IgD-negative memory B cell (primary cell): ENCODE measurements at regions not wholly inside any gene's neighbourhood (a gene's known extent, or its start where the extent isn't known, plus 50 kb on each side); places are given as distances from the start of the nearest gene placed in this dataset.
A peak's percentile ranks its signal among the peaks of the same experiment; 100 is the strongest.

ENCODE experiments used
- H3K27ac Mint-ChIP-seq, 3 donors: one replicate each; pipeline ENCODE4 v1.8.0; 2020 to 2022; ENCODE audit warnings: mild to moderate bottlenecking in 3 of 3, mixed read lengths in 3 of 3, moderate library complexity in 1 of 3
- H3K27me3 Mint-ChIP-seq: one replicate; pipeline ENCODE4 v1.8.0; 2021; ENCODE audit warnings: mixed read lengths
- H3K36me3 Mint-ChIP-seq: one replicate; pipeline ENCODE4 v1.8.0; 2020; ENCODE audit warnings: mild to moderate bottlenecking, mixed read lengths
- H3K4me1 Mint-ChIP-seq, 3 donors: one replicate each; pipeline ENCODE4 v1.8.0; 2020 to 2022; ENCODE audit warnings: mixed read lengths in 3 of 3, mild to moderate bottlenecking in 1 of 3
- H3K4me3 Mint-ChIP-seq, 4 donors: one replicate each; pipeline ENCODE4 v1.8.0; 2020 to 2022; ENCODE audit warnings: mild to moderate bottlenecking in 4 of 4, mixed read lengths in 4 of 4, moderate library complexity in 3 of 4
- H3K9me3 Mint-ChIP-seq, 3 donors: one replicate each; pipeline ENCODE4 v1.8.0; 2020 to 2021; ENCODE audit warnings: mixed read lengths in 3 of 3, mild to moderate bottlenecking in 1 of 3

- no peaks in the 10 kb centered on the region for H3K4me1 Mint-ChIP-seq
- peaks cover 7% of the 10 kb centered on the region for H3K27me3 Mint-ChIP-seq
- peaks cover 0 to 2% (median 0%) of the 10 kb centered on the region in 3 donors for H3K9me3 Mint-ChIP-seq
- H3K36me3 Mint-ChIP-seq = no peaks in the 10 kb centered on the region
- H3K4me3 Mint-ChIP-seq = no peak overlapping the region
- H3K27ac Mint-ChIP-seq = no peak overlapping the region
Measured at GRCh38 chr6:1239805-1240204, 72.1 kb upstream of the FOXQ1 start.

- Mint-ChIP-seq H3K36me3 (no peaks in the 10 kb centered on the region), H3K4me3 (no peak overlapping the region), H3K9me3 (peaks cover 0 to 6% (median 0%) of the 10 kb centered on the region in 3 donors), H3K27me3 (peaks cover 5% of the 10 kb centered on the region), H3K4me1 (no peaks in the 10 kb centered on the region), H3K27ac (peak overlapping the region in 1 of 3 donors; percentile 65)
Measured at GRCh38 chr6:1238040-1238439, 73.9 kb upstream of the FOXQ1 start.

GRCh38 chr6:1237636-1238035 lies 74.3 kb upstream of the FOXQ1 start:
- Mint-ChIP-seq H3K4me1 (no peaks in the 10 kb centered on the region), H3K27ac (no peak overlapping the region), H3K27me3 (peaks cover 5% of the 10 kb centered on the region), H3K9me3 (peaks cover 0 to 6% (median 0%) of the 10 kb centered on the region in 3 donors), H3K4me3 (no peak overlapping the region), H3K36me3 (no peaks in the 10 kb centered on the region)

- Mint-ChIP-seq H3K27me3 (peaks cover 2% of the 10 kb centered on the region), H3K27ac (no peak overlapping the region), H3K4me3 (no peak overlapping the region), H3K9me3 (peaks cover 0 to 6% (median 0%) of the 10 kb centered on the region in 3 donors), H3K36me3 (no peaks in the 10 kb centered on the region), H3K4me1 (no peaks in the 10 kb centered on the region)
Measured at GRCh38 chr6:1235825-1236224, 76.1 kb upstream of the FOXQ1 start.

GRCh38 chr6:1233924-1234323 lies 78.0 kb upstream of the FOXQ1 start:
- no peaks in the 10 kb centered on the region for H3K36me3 Mint-ChIP-seq
- H3K4me1 Mint-ChIP-seq = no peaks in the 10 kb centered on the region
- peaks cover 2% of the 10 kb centered on the region for H3K27me3 Mint-ChIP-seq
- H3K27ac Mint-ChIP-seq = peak overlapping the region in 1 of 3 donors; percentile 81
- no peak overlapping the region for H3K4me3 Mint-ChIP-seq
- peaks cover 0 to 8% (median 0%) of the 10 kb centered on the region in 3 donors for H3K9me3 Mint-ChIP-seq

GRCh38 chr6:1232578-1232977 lies 79.3 kb upstream of the FOXQ1 start:
- H3K27ac Mint-ChIP-seq = no peak overlapping the region
- H3K27me3 Mint-ChIP-seq = peaks cover 2% of the 10 kb centered on the region
- no peaks in the 10 kb centered on the region for H3K4me1 Mint-ChIP-seq
- peaks cover 0 to 6% (median 0%) of the 10 kb centered on the region in 3 donors for H3K9me3 Mint-ChIP-seq
- H3K4me3 Mint-ChIP-seq = no peak overlapping the region
- H3K36me3 Mint-ChIP-seq = no peaks in the 10 kb centered on the region

- Mint-ChIP-seq H3K9me3 (peaks cover 0 to 6% (median 0%) of the 10 kb centered on the region in 3 donors), H3K27me3 (peaks cover under 1% of the 10 kb centered on the region), H3K4me1 (no peaks in the 10 kb centered on the region), H3K36me3 (no peaks in the 10 kb centered on the region), H3K4me3 (no peak overlapping the region), H3K27ac (no peak overlapping the region)
Measured at GRCh38 chr6:1231941-1232340, 80.0 kb upstream of the FOXQ1 start.

GRCh38 chr6:1230689-1231605 lies 81.0 kb upstream of the FOXQ1 start:
- H3K27ac Mint-ChIP-seq = no peak overlapping the region
- H3K4me1 Mint-ChIP-seq = no peaks in the 10 kb centered on the region
- peaks cover 0 to 6% (median 0%) of the 10 kb centered on the region in 3 donors for H3K9me3 Mint-ChIP-seq
- peaks cover 6% of the 10 kb centered on the region for H3K27me3 Mint-ChIP-seq
- H3K36me3 Mint-ChIP-seq = no peaks in the 10 kb centered on the region
- H3K4me3 Mint-ChIP-seq = no peak overlapping the region

- H3K4me3 Mint-ChIP-seq = no peak overlapping the region
Measured at GRCh38 chr6:1230281-1230680, 81.6 kb upstream of the FOXQ1 start.

GRCh38 chr6:1229808-1230207 lies 82.1 kb upstream of the FOXQ1 start:
- Mint-ChIP-seq H3K27ac (no peak overlapping the region), H3K4me3 (no peak overlapping the region), H3K36me3 (no peaks in the 10 kb centered on the region), H3K27me3 (peaks cover 8% of the 10 kb centered on the region), H3K4me1 (no peaks in the 10 kb centered on the region), H3K9me3 (peaks cover 0 to 6% (median 0%) of the 10 kb centered on the region in 3 donors)

More at GRCh38 chr6:1230281-1230680, 81.6 kb upstream of the FOXQ1 start:
- Mint-ChIP-seq H3K36me3 (no peaks in the 10 kb centered on the region), H3K27me3 (peaks cover 7% of the 10 kb centered on the region), H3K27ac (no peak overlapping the region), H3K4me1 (no peaks in the 10 kb centered on the region), H3K9me3 (peaks cover 0 to 6% (median 0%) of the 10 kb centered on the region in 3 donors)

GRCh38 chr6:1229301-1229700 lies 82.6 kb upstream of the FOXQ1 start:
- Mint-ChIP-seq H3K36me3 (no peaks in the 10 kb centered on the region), H3K27ac (no peak overlapping the region), H3K4me3 (no peak overlapping the region), H3K27me3 (peaks cover 8% of the 10 kb centered on the region), H3K4me1 (no peaks in the 10 kb centered on the region), H3K9me3 (peaks cover 0 to 4% (median 0%) of the 10 kb centered on the region in 3 donors)

GRCh38 chr6:1228754-1229191 lies 83.1 kb upstream of the FOXQ1 start:
- peaks cover 0 to 2% (median 0%) of the 10 kb centered on the region in 3 donors for H3K9me3 Mint-ChIP-seq

GRCh38 chr6:1227935-1228753 lies 83.8 kb upstream of the FOXQ1 start:
- no peak overlapping the region for H3K4me3 Mint-ChIP-seq
- no peaks in the 10 kb centered on the region for H3K36me3 Mint-ChIP-seq
- peaks cover 8% of the 10 kb centered on the region for H3K27me3 Mint-ChIP-seq
- no peak overlapping the region for H3K27ac Mint-ChIP-seq
- no peaks in the 10 kb centered on the region for H3K4me1 Mint-ChIP-seq
- peaks cover 0 to 2% (median 0%) of the 10 kb centered on the region in 3 donors for H3K9me3 Mint-ChIP-seq

More at GRCh38 chr6:1228754-1229191, 83.1 kb upstream of the FOXQ1 start:
- Mint-ChIP-seq H3K27me3 (peaks cover 8% of the 10 kb centered on the region), H3K36me3 (no peaks in the 10 kb centered on the region), H3K27ac (peak overlapping the region in 1 of 3 donors; percentile 75), H3K4me1 (no peaks in the 10 kb centered on the region), H3K4me3 (no peak overlapping the region)

- Mint-ChIP-seq H3K4me1 (no peaks in the 10 kb centered on the region), H3K36me3 (no peaks in the 10 kb centered on the region), H3K9me3 (peaks cover 0 to 2% (median 0%) of the 10 kb centered on the region in 3 donors), H3K4me3 (no peak overlapping the region), H3K27me3 (peaks cover 9% of the 10 kb centered on the region), H3K27ac (no peak overlapping the region)
Measured at GRCh38 chr6:1227600-1227934, 84.3 kb upstream of the FOXQ1 start.
